H1 (cell line): ENCODE measurements at regions not wholly inside any gene's neighbourhood (a gene's known extent, or its start where the extent isn't known, plus 50 kb on each side); places are given as distances from the start of the nearest gene placed in this dataset.

Experiments used
- ATF3 ChIP-seq: IDR thresholded peaks from 2 replicates; pipeline ENCODE4 v1.6.1; 2011; ENCODE audit warnings: low read depth, mild to moderate bottlenecking, low read length; ENCODE audit not compliant: insufficient read depth
- CTCF ChIP-seq, 3 experiments: IDR thresholded peaks; 1 replicate in 2 of 3; 2 replicates in 1 of 3; pipeline versions ENCODE4 v1.5.1 to v1.6.1; 2011; ENCODE audit warnings: low read length in 3 of 3, mild to moderate bottlenecking in 3 of 3, inconsistent platforms in 2 of 3, low read depth in 1 of 3, moderate library complexity in 1 of 3; ENCODE audit not compliant: insufficient read depth in 1 of 3; ENCODE audit errors: control extremely low read depth in 1 of 3
- GTF2F1 ChIP-seq: IDR thresholded peaks from 2 replicates; pipeline ENCODE4 v1.6.1; 2012; ENCODE audit warnings: low read depth, low read length, improper control_type of control experiment, borderline replicate concordance
- KDM4A ChIP-seq: IDR thresholded peaks from one replicate; pipeline ENCODE4 v1.7.1; 2012; ENCODE audit warnings: low read depth, mild to moderate bottlenecking, moderate library complexity, low read length, inconsistent platforms; ENCODE audit not compliant: severe bottlenecking
- ZNF274 ChIP-seq: IDR thresholded peaks from 2 replicates; pipeline ENCODE4 v1.7.0; 2012; ENCODE audit warnings: low read length, borderline replicate concordance; ENCODE audit errors: extremely low read depth

- TF ChIP-seq CTCF (IDR thresholded peaks at IDR 0.05; ENCODE audit: control extremely low read depth in 1 of 3, insufficient read depth in 1 of 3, low read depth in 1 of 3, low read length in 3 of 3), result peak in 2 of 3 experiments; percentile 22 to 27; a peak in 2 of 4 replicates
- TF ChIP-seq ZNF274, result no peak
- no peak for TF ChIP-seq ATF3
- no peak for TF ChIP-seq KDM4A
- TF ChIP-seq GTF2F1, result no peak
Observed at GRCh38 chr6:9056556-9056955, 621.2 kb upstream of the SLC35B3 start (continued).
